ENCODE measurements at regions not wholly inside any gene's neighbourhood (a gene's known extent, or its start where the extent isn't known, plus 50 kb on each side); places are given as distances from the start of the nearest gene placed in this dataset.

DNA sequence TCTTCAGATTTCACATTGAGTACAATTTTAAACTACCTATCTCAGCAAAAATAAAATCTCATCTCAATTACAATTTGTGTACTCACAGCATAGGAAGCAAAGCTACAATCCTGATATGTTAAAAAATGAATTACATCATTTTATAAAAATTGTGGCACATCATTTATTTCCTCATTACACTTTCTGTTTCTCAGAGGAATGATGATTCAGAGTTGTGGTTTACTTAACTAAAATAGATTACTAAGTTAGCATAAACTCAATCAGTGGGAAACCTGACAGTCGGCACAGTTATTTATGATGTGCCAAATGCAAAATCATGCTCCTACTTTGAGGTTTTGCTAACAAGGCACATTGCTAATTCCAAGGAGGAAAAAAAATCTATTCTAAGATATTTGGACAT is 325.0 kb downstream of the FBXO8 start:
- no peak for TF ChIP-seq POLR2A (IDR thresholded peaks at IDR 0.05)
- TF ChIP-seq, protein P1, sequence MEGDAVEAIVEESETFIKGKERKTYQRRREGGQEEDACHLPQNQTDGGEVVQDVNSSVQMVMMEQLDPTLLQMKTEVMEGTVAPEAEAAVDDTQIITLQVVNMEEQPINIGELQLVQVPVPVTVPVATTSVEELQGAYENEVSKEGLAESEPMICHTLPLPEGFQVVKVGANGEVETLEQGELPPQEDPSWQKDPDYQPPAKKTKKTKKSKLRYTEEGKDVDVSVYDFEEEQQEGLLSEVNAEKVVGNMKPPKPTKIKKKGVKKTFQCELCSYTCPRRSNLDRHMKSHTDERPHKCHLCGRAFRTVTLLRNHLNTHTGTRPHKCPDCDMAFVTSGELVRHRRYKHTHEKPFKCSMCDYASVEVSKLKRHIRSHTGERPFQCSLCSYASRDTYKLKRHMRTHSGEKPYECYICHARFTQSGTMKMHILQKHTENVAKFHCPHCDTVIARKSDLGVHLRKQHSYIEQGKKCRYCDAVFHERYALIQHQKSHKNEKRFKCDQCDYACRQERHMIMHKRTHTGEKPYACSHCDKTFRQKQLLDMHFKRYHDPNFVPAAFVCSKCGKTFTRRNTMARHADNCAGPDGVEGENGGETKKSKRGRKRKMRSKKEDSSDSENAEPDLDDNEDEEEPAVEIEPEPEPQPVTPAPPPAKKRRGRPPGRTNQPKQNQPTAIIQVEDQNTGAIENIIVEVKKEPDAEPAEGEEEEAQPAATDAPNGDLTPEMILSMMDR (IDR thresholded peaks at IDR 0.05) = no peak
